Endothelial cell of umbilical vein (primary cell): ENCODE measurements at regions not wholly inside any gene's neighbourhood (a gene's known extent, or its start where the extent isn't known, plus 50 kb on each side); places are given as distances from the start of the nearest gene placed in this dataset.

ENCODE experiments used
- BruUV-seq: library from RNA; stranded (reverse); fragments of 400-500 nt; replicated peaks from 2 replicates; lab custom pipeline; 2021; lab: Mats Ljungman, UMichigan
- CTCF ChIA-PET: fragments of 300-600, 350-600 bp; sonication (Branson Sonifier 250); formaldehyde crosslinking; loops from one replicate; lab custom pipeline; 2021; ENCODE audit warnings: antibody characterized with exemption, inconsistent platforms; lab: Charles Lee
- POLR2A ChIA-PET: fragments of 300-600, 350-600 bp; sonication (Branson Sonifier 250); formaldehyde crosslinking; loops from one replicate; lab custom pipeline; 2021; ENCODE audit warnings: antibody characterized with exemption, inconsistent platforms; lab: Charles Lee
- DNase-seq: peaks from one replicate; pipeline ENCODE4 v3.0.0-alpha.2; 2011; ENCODE audit warnings: low read depth, low spot score
- FAIRE-seq: peaks from 2 replicates; lab custom pipeline; 2011; peaks lifted over from hg19 to GRCh38; lab: Jason Lieb, UNC
- H2AFZ ChIP-seq: 2 replicates; pipeline ENCODE4 v1.6.0; 2012; ENCODE audit warnings: low read depth, low read length, control low read depth, inconsistent platforms
- H3K27ac ChIP-seq: 2 replicates; pipeline ENCODE4 v1.5.1; 2011; ENCODE audit warnings: low read depth, mild to moderate bottlenecking, control low read depth, low read length, moderate library complexity; ENCODE audit not compliant: insufficient read depth
- H3K27me3 ChIP-seq, 2 experiments: 2 replicates each; pipeline versions ENCODE4 v1.6.0 to v1.6.1; 2011; ENCODE audit warnings: low read length in 2 of 2, mixed read lengths in 1 of 2; ENCODE audit not compliant: control insufficient read depth in 2 of 2, insufficient read depth in 2 of 2
- H3K36me3 ChIP-seq, 2 experiments: 2 replicates in 1 of 2; 3 replicates in 1 of 2; pipeline ENCODE4 v1.5.1; 2011; ENCODE audit warnings: low read length in 2 of 2, mild to moderate bottlenecking in 1 of 2, moderate library complexity in 1 of 2; ENCODE audit not compliant: control insufficient read depth in 2 of 2, insufficient read depth in 2 of 2; ENCODE audit errors: extremely low read depth in 1 of 2
- H3K4me1 ChIP-seq: 3 replicates; pipeline ENCODE4 v1.5.1; 2011; ENCODE audit warnings: mild to moderate bottlenecking, low read length; ENCODE audit not compliant: control insufficient read depth, insufficient read depth; ENCODE audit errors: extremely low read depth
- H3K4me2 ChIP-seq: 2 replicates; pipeline ENCODE4 v1.6.1; 2011; ENCODE audit warnings: low read length, control low read depth, mixed read lengths; ENCODE audit not compliant: insufficient read depth
- H3K4me3 ChIP-seq, 3 experiments: fragments of 200-600 bp in 1 of 3; sonication (generic), shearing (Covaris generic) in 1 of 3; replicated peaks in 1 of 3; 2 replicates each; pipeline ENCODE4 v1.5.1; 2011 to 2016; ENCODE audit warnings: control low read depth in 3 of 3, low read length in 3 of 3, mild to moderate bottlenecking in 2 of 3, inconsistent platforms in 1 of 3, low read depth in 1 of 3, moderate library complexity in 1 of 3; ENCODE audit not compliant: insufficient read depth in 1 of 3
- H3K79me2 ChIP-seq: 2 replicates; pipeline ENCODE4 v1.6.0; 2012; ENCODE audit warnings: low read length, inconsistent platforms; ENCODE audit not compliant: control insufficient read depth, insufficient read depth
- H3K9ac ChIP-seq: replicated peaks from 2 replicates; pipeline ENCODE3; 2011; ENCODE audit warnings: low read length, control low read depth; ENCODE audit not compliant: insufficient read depth; ENCODE audit errors: extremely low read depth
- H3K9me1 ChIP-seq: replicated peaks from 3 replicates; pipeline ENCODE4 v1.6.0; 2011; ENCODE audit warnings: mild to moderate bottlenecking, low read length; ENCODE audit not compliant: control insufficient read depth, insufficient read depth; ENCODE audit errors: extremely low read depth
- H3K9me3 ChIP-seq: replicated peaks from 2 replicates; pipeline ENCODE4 v1.5.1; 2012; ENCODE audit warnings: low read length, inconsistent platforms; ENCODE audit not compliant: control insufficient read depth, insufficient read depth
- H4K20me1 ChIP-seq: replicated peaks from 2 replicates; pipeline ENCODE3; 2011; ENCODE audit warnings: mild to moderate bottlenecking, low read length; ENCODE audit not compliant: control insufficient read depth, insufficient read depth; ENCODE audit errors: extremely low read depth
- CTCF ChIP-seq, 2 donors: IDR thresholded peaks; 1 replicate in 1 of 2; 2 replicates in 1 of 2; pipeline ENCODE4 v1.5.1; 2011; ENCODE audit warnings: low read length in 2 of 2, mild to moderate bottlenecking in 2 of 2, moderate library complexity in 2 of 2, control low read depth in 1 of 2, inconsistent platforms in 1 of 2, low read depth in 1 of 2; ENCODE audit not compliant: insufficient read depth in 1 of 2; ENCODE audit errors: extremely low read depth in 1 of 2
- EZH2 ChIP-seq: IDR thresholded peaks from 2 replicates; pipeline ENCODE4 v1.6.1; 2012; ENCODE audit warnings: borderline replicate concordance, low read depth, mild to moderate bottlenecking, moderate library complexity, low read length, inconsistent platforms; ENCODE audit not compliant: severe bottlenecking
- FOS ChIP-seq: IDR thresholded peaks from 2 replicates; pipeline ENCODE4 v1.6.1; 2011; ENCODE audit warnings: mild to moderate bottlenecking, low read length, moderate library complexity, borderline replicate concordance; ENCODE audit not compliant: insufficient read depth
- GATA2 ChIP-seq: IDR thresholded peaks from 2 replicates; pipeline ENCODE4 v1.7.0; 2011; ENCODE audit warnings: low read depth, mild to moderate bottlenecking, moderate library complexity, mixed read lengths, low read length; ENCODE audit not compliant: insufficient read length, insufficient read depth
- JUN ChIP-seq: IDR thresholded peaks from 2 replicates; pipeline ENCODE4 v1.6.1; 2011; ENCODE audit warnings: borderline replicate concordance, low read depth; ENCODE audit not compliant: insufficient read length, insufficient read depth
- MYC ChIP-seq: IDR thresholded peaks from one replicate; pipeline ENCODE4 v1.6.1; 2011; ENCODE audit warnings: mild to moderate bottlenecking, low read depth, low read length
- POLR2A ChIP-seq: IDR thresholded peaks from 2 replicates; pipeline ENCODE4 v1.6.1; 2012; ENCODE audit warnings: low read depth, mild to moderate bottlenecking, control low read depth, low read length
- POLR2AphosphoS5 ChIP-seq: IDR thresholded peaks from 2 replicates; pipeline ENCODE4 v1.6.1; 2012; ENCODE audit warnings: low read depth, mild to moderate bottlenecking, control low read depth, low read length, moderate library complexity; ENCODE audit not compliant: insufficient read depth
- dilution Hi-C: fragments of 300-500 bp; cut with MboI; formaldehyde crosslinking; loops from one replicate; pipeline ENCODE4 v1.15.0; 2019; ENCODE audit warnings: low sequenced_read_pairs; ENCODE audit not compliant: extremely low pct_ligation_motif_present
- intact Hi-C: fragments of 100-400 bp; cut with micrococcal nuclease; formaldehyde crosslinking; loops from one replicate; pipeline ENCODE4 v1.10.0; 2022
- TF ChIP-seq, protein P1 (sequence below): IDR thresholded peaks from 2 replicates; pipeline ENCODE4 v1.6.1; 2011; ENCODE audit not compliant: insufficient read depth, insufficient read length

DNA sequence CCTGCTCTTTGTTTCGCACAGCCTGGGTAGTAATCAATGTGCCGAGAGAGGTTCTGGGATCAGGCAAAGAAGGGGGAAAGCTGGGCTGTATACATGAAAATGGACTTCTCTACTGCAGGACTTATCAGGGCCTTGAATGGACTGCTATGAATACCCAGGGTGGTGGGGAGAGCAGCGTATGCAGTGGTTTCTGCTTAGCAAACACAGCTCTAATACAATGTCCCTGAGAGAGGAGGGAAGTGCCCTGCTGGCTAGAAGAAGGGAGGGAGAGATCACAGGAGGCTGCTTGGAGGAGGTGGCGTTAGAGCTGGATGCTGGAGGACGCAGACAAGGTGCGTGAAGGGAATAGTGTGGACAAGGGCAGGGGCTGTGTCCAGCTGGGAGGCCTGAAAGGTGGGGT is 116.1 kb downstream of the PTPRS start:
- H3K9me3 ChIP-seq = no peaks in the 10 kb centered on the region
- intact Hi-C loops (no loop called here), dilution Hi-C loops (no loop called here)
- H4K20me1 ChIP-seq = no peaks in the 10 kb centered on the region
- no peaks in the 10 kb centered on the region for H3K4me1 ChIP-seq
- H3K9me1 ChIP-seq = no peaks in the 10 kb centered on the region
- POLR2A ChIA-PET = no interaction called here
- no peaks in the 10 kb centered on the region for H3K36me3 ChIP-seq
- H3K4me2 ChIP-seq = no peak overlapping the region
- FAIRE-seq = no peak
- no peak overlapping the region for H3K4me3 ChIP-seq
- TF ChIP-seq JUN = no peak
- no peak for TF ChIP-seq POLR2AphosphoS5
- TF ChIP-seq, protein P1, sequence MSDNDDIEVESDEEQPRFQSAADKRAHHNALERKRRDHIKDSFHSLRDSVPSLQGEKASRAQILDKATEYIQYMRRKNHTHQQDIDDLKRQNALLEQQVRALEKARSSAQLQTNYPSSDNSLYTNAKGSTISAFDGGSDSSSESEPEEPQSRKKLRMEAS = no peak
- TF ChIP-seq MYC = no peak
- no peak for TF ChIP-seq EZH2
- no peak for TF ChIP-seq GATA2
- no peak for TF ChIP-seq CTCF (IDR thresholded peaks at IDR 0.05; ENCODE audit: extremely low read depth in 1 of 2, insufficient read depth in 1 of 2, low read depth in 1 of 2, low read length in 2 of 2)
- no peak for TF ChIP-seq FOS
- no peak for TF ChIP-seq POLR2A
- no peaks in the 10 kb centered on the region for H3K79me2 ChIP-seq
- H3K27me3 ChIP-seq = no peaks in the 10 kb centered on the region
- H2AFZ ChIP-seq = no peak overlapping the region
- no TSS peak for BruUV-seq
- no peak overlapping the region for H3K27ac ChIP-seq
- no peak for DNase-seq
- CTCF ChIA-PET = interaction anchor here (1.0 to 1.4 kb wide), 2 partner anchors 59 to 176 kb away, joined by 3 read pairs; no protein-coding TSS in a partner anchor
- no peak overlapping the region for H3K9ac ChIP-seq
